GM21528 (cell line): ENCODE measurements at regions not wholly inside any gene's neighbourhood (a gene's known extent, or its start where the extent isn't known, plus 50 kb on each side); places are given as distances from the start of the nearest gene placed in this dataset.
"Not testable (repeated sequence)": the region's sequence is repeated elsewhere in the genome, so short reads cannot be mapped to it uniquely, and the experiment has no call there.

Source experiments
- ATAC-seq: cut with Tn5 transposase; IDR thresholded peaks from one replicate; pipeline ENCODE4 v1.9.1; 2021; ENCODE audit warnings: mild to moderate bottlenecking, moderate library complexity; ENCODE audit not compliant: unreplicated experiment, low FRiP score

DNA sequence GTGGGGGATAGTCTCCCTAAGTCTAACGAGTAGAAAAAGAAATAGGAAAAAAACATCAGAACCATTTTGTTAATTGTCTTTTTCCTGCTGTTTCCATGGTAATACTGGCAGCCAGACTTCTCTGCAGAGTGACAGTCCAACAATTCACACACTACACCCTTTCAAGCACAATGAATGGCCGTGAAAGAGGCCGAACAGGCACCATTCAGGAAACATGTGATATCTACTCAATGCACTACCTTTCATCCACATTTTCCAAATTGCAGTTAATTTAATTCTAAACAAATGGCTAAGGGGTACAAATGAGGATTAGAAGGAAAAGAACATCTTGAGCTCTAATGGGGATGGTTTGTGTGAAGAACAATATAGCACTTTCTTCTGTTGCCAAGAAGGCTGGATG lies 358.5 kb upstream of the ANKRD30A start:
- no peak for ATAC-seq

DNA sequence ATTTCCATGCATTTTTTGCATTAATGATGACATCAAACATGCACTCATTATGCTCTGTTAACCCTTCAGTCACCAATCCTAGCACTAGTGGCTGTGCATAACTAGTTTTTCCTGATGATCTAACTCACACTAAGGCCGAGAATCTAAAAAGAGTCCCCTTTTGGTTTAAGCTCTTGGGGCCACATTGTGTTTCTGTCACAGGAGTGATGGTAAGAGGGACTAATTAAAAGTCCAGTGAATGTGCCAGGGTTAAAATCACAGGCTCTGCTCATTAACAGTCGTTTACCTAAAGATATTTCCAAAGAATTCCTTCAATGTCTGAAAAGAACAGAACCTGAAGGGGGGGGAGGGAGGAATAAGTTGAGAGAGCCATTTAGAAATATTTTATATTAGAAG lies 359.0 kb upstream of the ANKRD30A start:
- ATAC-seq, result no peak

DNA sequence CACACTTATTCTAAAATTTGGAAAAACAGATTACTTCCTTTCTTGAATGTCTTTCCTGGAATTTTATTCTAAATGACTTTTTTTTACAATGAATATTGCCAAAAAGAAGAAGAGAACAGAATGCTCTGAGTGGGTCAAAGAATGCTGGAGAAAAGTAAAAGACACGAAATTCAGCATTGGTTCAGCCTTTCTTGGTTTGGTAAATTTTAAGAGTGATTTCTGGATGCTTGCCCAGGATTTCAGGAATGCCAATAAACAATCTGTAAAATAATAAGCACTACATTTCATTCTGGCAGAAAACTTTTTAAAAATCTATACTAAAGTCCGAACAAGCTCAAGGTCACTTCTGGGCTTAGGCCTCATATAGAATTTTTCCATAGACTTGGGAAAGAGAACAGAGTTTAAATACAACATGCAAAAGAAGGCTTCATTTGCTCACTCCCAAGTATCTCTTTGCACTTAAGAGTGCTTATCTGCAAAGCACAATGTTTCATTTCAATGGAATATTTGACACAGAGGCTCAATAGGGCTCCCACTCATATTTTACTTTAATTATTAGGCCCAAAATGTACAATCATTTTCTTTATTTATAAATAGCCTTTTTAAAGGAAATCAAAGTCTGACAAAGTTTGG lies 359.5 kb upstream of the ANKRD30A start:
- ATAC-seq, result no peak

DNA sequence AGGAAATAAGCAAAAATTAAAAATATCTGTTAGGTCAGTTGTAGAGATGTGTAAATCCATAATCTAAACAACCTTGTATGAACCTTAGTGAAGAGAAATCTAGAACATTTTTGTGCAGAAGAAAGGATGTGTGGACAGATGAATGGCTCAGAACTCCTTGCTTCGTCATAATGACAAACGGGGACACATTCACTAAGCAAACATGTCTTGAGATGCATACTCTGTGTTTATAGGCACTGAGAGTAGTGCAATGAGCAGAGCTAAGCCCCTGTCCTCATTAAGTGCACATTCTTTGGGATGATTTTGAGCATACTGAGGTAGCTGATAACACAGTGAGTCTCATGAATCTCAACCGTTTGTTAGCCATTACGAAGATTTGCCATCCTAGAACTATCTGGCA lies 360.6 kb upstream of the ANKRD30A start:
- ATAC-seq, result no peak

DNA sequence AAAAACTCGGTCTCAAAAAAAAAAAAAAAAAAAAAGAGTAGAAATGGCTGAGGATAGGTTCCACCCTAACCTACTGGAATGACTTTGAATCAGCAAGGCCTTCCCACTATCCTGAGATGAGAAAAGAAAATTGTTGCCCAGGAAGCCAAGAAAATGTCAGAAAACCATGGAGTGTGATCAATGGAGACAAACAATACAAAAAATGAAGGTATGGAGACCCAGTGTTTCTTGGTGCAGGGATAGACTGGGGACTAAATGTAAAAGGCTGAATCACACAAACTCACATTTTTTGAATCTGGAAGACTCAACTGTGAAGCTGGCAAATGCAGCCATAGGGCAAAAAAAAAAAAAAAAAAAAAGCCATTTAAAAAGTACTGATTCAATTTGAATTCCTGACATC lies 364.3 kb upstream of the ANKRD30A start:
- no peak for ATAC-seq

DNA sequence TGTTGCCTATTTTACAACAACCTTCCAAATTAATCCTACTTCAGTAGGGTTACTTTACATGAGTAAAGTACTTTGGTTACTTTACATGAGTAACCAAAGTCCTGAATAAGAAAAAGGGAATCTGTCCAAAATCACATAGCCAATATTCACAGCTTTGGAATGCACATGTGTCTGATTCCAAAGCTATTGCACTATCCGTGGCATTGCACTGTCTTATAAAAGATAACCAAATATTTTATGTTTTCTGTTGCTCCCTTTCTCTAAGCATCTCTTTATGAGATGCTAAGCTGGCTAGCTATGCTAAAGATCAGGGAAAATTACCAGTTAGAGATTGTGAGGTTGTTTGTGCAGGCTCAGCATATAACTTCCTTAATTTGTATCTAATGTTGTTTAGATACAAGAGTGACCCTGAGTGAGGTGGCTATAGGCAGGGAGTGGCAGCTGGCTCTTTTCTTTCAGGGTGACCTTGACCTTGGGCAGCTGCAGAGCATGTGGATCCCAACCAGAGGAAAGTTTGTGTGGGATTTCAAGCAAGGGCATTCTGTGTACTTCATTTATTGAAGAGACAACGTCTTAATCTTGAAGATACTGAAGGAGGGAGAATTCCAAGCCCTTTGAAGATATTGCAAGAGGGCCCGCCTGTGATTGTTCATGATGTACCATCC lies 366.1 kb upstream of the ANKRD30A start:
- no peak for ATAC-seq

DNA sequence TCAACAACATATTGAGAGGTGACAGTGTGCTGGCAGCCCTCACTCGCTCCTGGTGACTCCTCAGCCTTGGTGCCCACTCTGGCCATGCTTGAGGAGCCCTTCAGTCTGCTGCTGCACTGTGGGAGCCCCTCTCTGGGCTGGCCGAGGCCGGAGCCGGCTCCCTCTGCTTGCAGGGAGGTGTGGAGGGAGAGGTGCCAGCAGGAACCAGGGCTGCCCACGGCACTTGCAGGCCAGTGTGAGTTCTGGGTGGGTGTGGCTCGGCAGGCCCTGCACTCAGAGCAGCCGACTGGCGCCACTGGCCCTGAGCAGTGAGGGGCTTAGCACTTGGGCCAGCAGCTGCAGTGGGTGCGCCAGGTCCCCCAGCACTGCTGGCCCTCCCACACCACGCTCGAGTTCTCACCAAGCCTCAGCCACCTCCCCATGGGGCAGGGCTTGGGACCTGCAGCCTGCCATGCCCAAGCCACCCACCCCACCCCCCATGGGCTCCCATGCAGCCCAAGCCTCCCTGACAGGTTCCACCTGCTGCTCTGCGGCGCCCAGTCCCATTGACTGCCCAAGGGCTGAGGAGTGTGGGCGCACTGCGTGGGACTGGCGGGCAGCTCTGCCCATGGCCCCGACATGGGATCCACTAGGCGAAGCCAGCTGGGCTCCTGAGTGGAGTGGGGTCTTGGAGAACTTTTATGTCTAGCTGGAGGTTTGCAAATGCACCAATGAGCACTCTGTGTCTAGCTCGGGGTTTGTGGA lies 377.1 kb upstream of the ANKRD30A start:
- no peak for ATAC-seq

DNA sequence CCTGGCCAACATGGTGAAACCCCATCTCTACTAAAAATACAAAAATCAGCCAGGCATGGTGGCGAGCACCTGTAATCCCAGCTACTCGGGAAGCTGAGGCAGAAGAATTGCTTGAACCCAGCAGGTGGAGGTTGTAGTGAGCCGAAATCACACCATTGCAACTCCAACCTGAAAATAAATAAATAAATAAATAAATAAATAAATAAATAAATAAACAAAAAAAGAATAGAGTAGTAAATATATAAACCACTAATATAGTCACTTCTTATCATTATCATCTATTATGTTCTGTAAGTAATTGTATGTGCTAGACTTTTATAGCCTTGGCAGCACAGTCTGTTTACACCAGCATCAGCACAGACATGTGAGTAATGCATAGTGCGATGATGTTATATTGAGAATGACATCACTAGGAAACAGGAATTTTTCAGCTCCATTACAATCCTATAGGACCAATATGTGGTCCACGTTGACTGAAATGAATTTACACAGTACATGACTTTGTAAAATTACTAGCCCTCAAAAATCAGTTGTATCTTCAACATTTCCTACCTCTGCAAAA lies 385.4 kb upstream of the ANKRD30A start:
- no peak for ATAC-seq

DNA sequence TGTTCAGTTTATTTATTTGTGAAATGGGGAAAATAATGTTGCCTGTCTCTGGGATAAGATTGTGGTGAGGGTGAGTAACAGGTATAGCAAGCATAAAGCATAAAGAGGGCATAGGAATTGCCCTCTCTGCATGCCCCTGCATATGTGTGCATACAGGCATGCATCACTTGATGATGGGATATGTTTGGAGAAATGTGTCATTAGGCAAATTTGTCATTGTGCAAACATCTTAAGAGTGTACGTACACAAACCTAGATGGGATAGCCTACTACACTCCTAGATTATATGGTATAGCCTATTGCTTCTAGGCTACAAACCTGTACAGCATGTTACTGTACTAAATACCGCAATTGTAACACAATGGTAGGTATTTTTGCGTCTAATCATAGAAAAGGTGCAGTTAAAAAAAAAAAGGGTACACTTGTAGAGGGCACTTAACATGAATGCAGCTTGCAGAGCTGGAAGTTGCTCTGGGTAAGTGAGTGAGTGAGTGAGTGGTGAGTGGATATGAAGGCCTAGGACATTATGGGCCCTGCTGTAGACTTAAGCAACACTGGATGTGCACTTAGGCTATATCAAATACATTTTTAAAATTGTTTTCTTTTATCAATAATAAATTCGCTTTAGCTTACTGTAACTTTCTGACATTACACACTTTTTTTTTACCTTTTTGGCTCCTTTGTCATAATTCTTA lies 386.5 kb upstream of the ANKRD30A start:
- ATAC-seq, result no peak

DNA sequence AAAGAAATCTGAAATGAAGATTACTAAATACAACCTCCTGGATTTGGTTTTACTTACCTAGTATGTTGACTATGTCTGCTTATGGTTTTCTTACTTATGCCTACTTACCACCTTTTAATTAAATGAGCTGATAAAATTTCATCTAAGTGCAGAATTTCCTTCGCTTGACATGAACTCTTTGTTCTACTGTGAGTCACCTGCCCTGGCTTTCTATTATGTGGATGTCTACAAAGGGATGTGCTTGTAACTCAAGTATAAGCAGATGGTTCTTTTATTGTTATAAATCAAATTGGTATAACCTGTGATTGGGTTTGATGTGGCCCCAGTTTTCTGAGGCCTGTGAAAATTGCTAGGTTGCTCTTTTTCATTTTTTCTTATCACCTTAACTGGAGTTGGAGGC lies 389.1 kb upstream of the ANKRD30A start:
- ATAC-seq, result no peak

DNA sequence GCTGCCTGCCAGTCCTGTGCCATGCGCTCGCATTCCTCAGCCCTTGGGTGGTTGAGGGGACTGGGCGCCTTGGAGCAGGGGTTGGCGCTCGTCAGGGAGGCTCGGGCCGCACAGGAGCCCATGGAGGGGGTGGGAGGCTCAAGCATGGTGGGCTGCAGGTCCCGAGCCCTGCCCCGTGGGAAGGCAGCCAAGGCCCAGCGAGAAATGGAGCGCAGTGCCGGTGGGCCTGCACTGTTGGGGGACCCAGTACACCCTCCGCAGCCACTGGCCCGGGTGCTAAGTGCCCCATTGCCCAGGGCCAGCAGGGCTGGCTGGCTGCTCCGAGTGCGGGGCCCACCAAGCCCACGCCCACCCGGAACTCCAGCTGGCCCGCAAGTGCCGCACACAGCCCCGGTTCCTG lies 390.8 kb upstream of the ANKRD30A start:
- not testable (repeated sequence) for ATAC-seq

DNA sequence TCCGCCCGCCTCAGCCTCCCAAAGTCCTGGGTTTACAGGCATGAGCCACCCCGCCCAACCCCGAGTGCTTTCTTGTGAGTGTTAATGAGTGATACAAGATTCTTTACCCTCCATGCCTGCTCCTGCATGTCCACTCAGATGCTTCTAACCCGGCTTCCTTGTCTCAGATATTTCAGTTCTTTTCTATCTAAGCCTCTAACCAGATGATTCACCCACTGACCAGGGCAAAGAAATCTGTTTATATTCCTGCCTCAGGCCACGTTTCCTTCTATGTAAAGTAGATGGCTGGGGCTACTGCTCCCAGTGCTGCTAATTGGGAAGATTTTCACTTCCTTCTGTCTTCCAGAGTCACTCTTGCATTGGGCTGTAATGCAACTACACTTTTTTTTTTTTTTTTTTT lies 395.1 kb upstream of the ANKRD30A start:
- no peak for ATAC-seq

DNA sequence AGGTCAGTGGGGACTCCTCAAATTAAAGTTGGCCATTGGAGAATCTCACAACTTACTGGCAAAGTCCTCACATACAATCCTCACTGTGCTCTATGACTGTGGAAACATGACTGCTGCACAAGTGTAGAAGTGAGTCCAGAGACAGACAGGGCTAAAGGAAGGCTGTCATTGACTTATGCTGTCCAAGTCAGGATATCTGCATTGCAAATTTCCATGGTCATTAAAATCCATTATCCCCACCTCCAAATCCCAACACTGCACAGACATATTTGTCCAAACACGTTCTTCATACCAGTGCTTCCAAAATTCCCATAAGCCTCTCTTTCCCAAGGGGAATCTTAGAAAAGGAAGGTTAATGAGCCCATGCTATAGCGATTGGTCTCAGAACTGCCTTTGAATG lies 396.8 kb upstream of the ANKRD30A start:
- no peak for ATAC-seq

DNA sequence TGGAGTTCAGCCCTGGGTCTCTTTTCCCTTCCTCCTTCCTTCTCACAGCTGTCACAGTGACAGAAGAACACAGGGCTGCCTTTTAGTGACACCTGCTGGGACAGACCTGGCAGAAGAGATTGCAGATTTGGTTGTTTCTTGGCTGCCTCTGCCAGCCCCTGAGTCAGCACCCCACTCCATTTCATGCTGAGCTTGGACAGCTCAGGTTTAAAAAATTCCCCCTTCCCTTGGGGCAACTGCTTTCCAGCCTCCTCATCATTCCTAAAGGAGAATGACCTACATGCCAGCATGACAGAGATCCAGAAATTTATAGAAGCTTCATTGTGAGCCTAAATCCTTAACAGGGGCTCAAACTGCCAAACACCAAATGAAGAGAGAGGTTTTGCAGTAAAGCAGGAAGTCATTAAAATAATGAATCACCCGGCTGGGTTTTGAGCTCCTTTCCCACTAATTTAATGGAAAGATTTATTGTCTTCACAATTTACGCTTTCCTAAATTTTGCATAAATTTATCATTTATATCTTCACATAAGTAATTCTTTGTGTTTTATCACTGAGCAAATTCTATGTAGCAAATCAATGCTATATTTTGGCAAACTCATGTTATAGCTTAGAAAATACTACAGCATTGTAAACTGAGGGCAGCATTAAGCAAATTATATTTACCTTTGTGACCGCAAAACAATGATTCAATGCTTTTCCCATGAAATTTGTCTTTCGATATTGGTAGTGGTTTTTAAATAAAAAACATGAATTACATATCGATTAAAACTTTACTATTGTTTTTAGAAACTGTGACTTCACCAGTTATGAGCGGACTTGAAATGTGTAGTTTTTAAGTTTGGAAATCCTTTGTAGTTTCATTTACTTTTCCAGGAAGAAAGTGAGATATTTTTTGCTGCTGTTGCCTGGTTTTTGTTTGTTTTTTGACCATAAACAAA lies 399.5 kb upstream of the ANKRD30A start:
- ATAC-seq, result no peak

DNA sequence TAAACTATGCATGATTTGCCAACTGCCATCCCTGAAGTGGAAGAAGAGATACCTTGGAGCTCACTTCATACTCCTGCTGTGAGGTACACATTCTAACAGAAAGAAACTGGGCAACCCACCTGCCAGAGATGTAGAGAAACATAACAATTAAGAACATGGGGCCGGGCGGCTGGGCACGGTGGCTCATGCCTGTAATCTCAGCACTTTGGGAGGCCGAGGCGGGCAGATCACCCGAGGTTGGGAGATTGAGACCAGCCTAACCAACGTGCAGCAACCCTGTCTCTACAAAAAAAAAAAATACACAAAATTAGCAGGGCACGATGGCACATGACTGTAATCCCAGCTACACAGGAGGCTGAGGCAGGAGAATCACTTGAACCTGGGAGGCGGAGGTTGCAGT lies 402.6 kb upstream of the ANKRD30A start:
- ATAC-seq, result no peak

DNA sequence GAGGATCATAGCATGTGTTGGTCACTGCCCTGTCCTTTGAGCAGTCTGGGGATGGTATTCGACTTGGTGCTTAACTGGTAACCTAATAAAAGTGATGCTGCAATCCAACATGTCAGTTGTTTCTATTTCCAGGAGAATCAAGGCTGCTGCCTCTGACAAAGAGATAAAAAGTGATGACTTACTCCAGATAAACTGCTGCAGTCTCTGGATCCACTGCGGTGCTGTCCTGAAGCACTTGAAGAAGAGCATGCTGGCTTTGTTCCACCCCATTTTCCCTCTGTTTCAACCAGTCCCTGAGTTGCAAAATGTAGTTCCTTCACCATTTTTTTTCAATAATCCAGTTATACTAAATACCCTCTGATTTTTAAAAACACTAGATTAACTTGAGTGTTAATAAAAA lies 403.5 kb upstream of the ANKRD30A start:
- no peak for ATAC-seq

DNA sequence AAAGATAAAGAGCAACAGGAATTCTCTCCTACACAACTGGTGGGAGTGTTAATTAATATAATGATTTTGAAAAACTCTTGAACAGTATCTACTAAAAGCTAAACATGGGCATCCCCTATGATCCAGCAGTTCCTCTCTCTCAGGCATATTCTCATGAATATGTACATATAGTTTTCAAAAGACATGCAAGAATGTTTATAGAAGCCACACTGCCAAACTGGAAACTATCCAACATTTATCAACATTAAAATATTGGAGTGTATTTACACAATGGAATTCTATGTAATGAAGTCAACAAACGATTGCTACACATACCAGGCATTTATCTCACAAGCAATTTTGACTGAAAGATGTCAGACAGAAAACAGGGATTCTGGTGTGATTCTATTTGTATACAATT lies 404.5 kb upstream of the ANKRD30A start:
- ATAC-seq, result no peak

DNA sequence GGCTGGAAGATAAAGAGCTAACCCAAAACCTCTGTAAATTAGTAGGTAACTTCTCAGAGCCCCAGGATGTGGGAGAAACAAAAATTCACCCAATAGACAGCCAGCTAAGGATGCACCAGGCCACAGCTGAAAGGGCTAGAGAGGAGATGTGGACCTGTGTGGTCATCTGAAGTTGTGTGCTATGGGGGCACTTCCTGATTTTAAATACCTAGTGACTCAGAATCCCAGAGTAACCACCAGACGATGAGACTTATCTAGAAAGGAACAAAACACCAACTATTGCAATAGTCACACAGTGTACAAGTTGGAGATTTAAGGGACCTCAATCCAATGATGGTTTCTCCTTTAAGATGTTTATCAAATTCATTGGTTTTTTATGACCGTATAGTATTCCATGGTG lies 408.3 kb upstream of the ANKRD30A start:
- no peak for ATAC-seq

DNA sequence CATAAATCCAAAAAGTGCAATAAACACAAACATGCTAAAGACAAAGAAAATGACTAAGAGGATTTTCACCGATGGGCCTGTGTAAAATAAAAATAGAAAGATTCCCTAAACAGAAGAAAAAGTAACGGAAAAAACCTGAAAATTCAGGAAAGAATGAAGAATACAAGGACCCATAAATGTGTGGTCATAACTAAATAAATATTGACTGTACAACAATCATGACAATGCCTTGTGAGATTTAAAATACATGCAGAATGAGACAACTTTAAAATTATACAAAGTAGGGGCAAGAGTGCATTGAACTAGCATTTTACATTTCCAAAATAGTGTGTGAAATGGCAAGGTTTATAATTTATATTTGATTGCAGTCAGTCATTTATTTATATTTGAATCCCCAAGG lies 409.1 kb upstream of the ANKRD30A start:
- no peak for ATAC-seq

DNA sequence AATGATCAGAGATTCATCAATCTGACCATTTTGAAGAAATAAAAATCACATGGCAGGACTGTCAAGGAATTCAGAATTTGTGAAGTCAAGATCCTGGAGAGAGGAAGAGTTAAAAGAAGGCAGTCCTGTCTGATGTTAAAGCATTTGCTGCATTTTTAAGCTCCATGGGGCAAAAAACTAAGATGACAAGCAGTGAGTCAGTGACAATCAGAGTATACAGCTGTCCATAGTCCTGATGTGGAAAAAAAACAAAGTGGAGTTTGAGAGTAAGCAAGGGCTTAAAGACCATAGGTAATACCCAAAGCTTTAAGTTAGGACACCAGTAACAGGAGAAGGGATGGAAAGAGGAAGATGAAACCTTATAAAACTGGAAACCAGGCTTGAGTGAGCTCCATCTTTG lies 412.7 kb upstream of the ANKRD30A start:
- no peak for ATAC-seq
